K562 (cell line): ENCODE measurements at regions not wholly inside any gene's neighbourhood (a gene's known extent, or its start where the extent isn't known, plus 50 kb on each side); places are given as distances from the start of the nearest gene placed in this dataset.

Source experiments
- ATAC-seq: fragments of 200-7000 bp; cut with Tn5 transposase; 3 replicates; pipeline ENCODE4 v1.9.1; 2020; ENCODE audit warnings: moderate library complexity
- BruUV-seq: library from RNA; stranded (reverse); fragments of 400-500 nt; replicated peaks from 2 replicates; lab custom pipeline; 2021; lab: Mats Ljungman, UMichigan
- CTCF ChIA-PET: fragments of 300-600 bp; formaldehyde crosslinking; extraction: SDS; loops from one replicate; lab custom pipeline; 2021; ENCODE audit warnings: low intra/inter-chr PET ratio; lab: Yijun Ruan, JAX
- POLR2A ChIA-PET: fragments of 300-600, 350-650 bp; sonication (Branson Sonifier 250); formaldehyde crosslinking; extraction: SDS; loops from one replicate; lab custom pipeline; 2021; ENCODE audit warnings: antibody characterized with exemption, inconsistent platforms; lab: Yijun Ruan, JAX
- DNase-seq, 4 experiments: peaks; one replicate each; pipeline versions ENCODE4 v3.0.0 to v3.0.0-alpha.2; 2011 to 2018; ENCODE audit warnings: low spot score in 3 of 4, mixed read lengths in 3 of 4; ENCODE audit errors: extremely low read depth in 1 of 4
- FAIRE-seq: peaks from 2 replicates; lab custom pipeline; 2011; peaks lifted over from hg19 to GRCh38; lab: Jason Lieb, UNC
- H2AFZ ChIP-seq: 2 replicates; pipeline ENCODE4 v1.6.0; 2011; ENCODE audit warnings: low read depth, low read length, control low read depth, inconsistent platforms
- H3K27ac ChIP-seq: fragments of 200-600 bp; 3 replicates; pipeline ENCODE4 v1.8.0; 2011; ENCODE audit warnings: low read depth, mild to moderate bottlenecking, control low read depth, inconsistent platforms, low read length, moderate library complexity, mixed read lengths; ENCODE audit errors: extremely low read depth
- H3K27me3 ChIP-seq, 2 experiments: fragments of 300-600 bp in 1 of 2; 2 replicates in 1 of 2; 3 replicates in 1 of 2; pipeline versions ENCODE4 v1.6.0 to v1.8.0; 2011; ENCODE audit warnings: inconsistent platforms in 2 of 2, low read length in 2 of 2, mild to moderate bottlenecking in 1 of 2, mixed read lengths in 1 of 2, moderate library complexity in 1 of 2; ENCODE audit not compliant: control insufficient read depth in 2 of 2, insufficient read depth in 2 of 2
- H3K36me3 ChIP-seq: fragments of 300-600 bp; 3 replicates; pipeline ENCODE4 v1.8.0; 2011; ENCODE audit warnings: mild to moderate bottlenecking, low read length, inconsistent platforms; ENCODE audit not compliant: control insufficient read depth, insufficient read depth
- H3K4me1 ChIP-seq, 2 experiments: fragments of 200-600 bp in 1 of 2; replicated peaks in 1 of 2; 2 replicates in 1 of 2; 3 replicates in 1 of 2; pipeline versions ENCODE4 v1.5.1 to v1.8.0; 2011; ENCODE audit warnings: inconsistent platforms in 2 of 2, low read length in 2 of 2, mild to moderate bottlenecking in 1 of 2, mixed read lengths in 1 of 2, moderate library complexity in 1 of 2; ENCODE audit not compliant: control insufficient read depth in 2 of 2, insufficient read depth in 2 of 2
- H3K4me2 ChIP-seq: 2 replicates; pipeline ENCODE4 v1.6.1; 2011; ENCODE audit warnings: low read length, control low read depth, inconsistent platforms, mixed read lengths; ENCODE audit not compliant: insufficient read depth
- H3K4me3 ChIP-seq: fragments of 200-600 bp; sonication (generic), shearing (Covaris generic); 2 replicates; pipeline ENCODE4 v1.5.1; 2016; ENCODE audit warnings: control low read depth, inconsistent platforms
- H3K79me2 ChIP-seq: fragments of 200-600 bp; 3 replicates; pipeline ENCODE4 v1.8.0; 2011; ENCODE audit warnings: low read length, inconsistent platforms; ENCODE audit not compliant: control insufficient read depth, insufficient read depth
- H3K9ac ChIP-seq, 2 experiments: 2 replicates each; pipeline versions ENCODE4 v1.6.0 to v1.6.1; 2011; ENCODE audit warnings: low read depth in 2 of 2, low read length in 2 of 2, control low read depth in 1 of 2, inconsistent platforms in 1 of 2, mild to moderate bottlenecking in 1 of 2, mixed read lengths in 1 of 2; ENCODE audit not compliant: insufficient read depth in 1 of 2
- H3K9me1 ChIP-seq: one replicate; pipeline ENCODE4 v1.6.0; 2011; ENCODE audit warnings: inconsistent platforms, mild to moderate bottlenecking, low read length, moderate library complexity; ENCODE audit not compliant: control insufficient read depth, insufficient read depth
- H3K9me3 ChIP-seq: replicated peaks from 2 replicates; pipeline ENCODE4 v1.5.1; 2011; ENCODE audit warnings: low read depth, low read length, inconsistent platforms; ENCODE audit not compliant: control insufficient read depth, insufficient read depth
- H4K20me1 ChIP-seq: replicated peaks from 2 replicates; pipeline ENCODE4 v1.6.1; 2011; ENCODE audit warnings: low read length, inconsistent platforms, mixed read lengths; ENCODE audit not compliant: control insufficient read depth, insufficient read depth
- CEBPG ChIP-seq, 3 experiments: fragments of 200-800 bp in 1 of 3; sonication (Bioruptor generic) in 1 of 3; sonication (generic) in 1 of 3; formaldehyde crosslinking in 1 of 3; IDR thresholded peaks in 2 of 3; conservative IDR thresholded peaks in 1 of 3; 2 replicates each; pipeline versions ENCODE4 v1.6.1 to v1.8.0; 2016 to 2022; ENCODE audit warnings: missing compliant biosample characterization in 2 of 3, missing genetic modification characterization in 2 of 3, mild to moderate bottlenecking in 1 of 3, missing genetic modification reagents in 1 of 3
- ELF4 ChIP-seq: fragments of 450-650 bp; formaldehyde crosslinking; IDR thresholded peaks from 2 replicates; pipeline ENCODE4 v1.4.0; 2022; ENCODE audit warnings: missing genetic modification characterization
- ELK1 ChIP-seq: sonication (generic); formaldehyde crosslinking; IDR thresholded peaks from 2 replicates; pipeline ENCODE4 v1.8.1; 2022; ENCODE audit warnings: missing genetic modification reagents
- KLF10 ChIP-seq: fragments of 250-450 bp; sonication (Bioruptor Pico); IDR thresholded peaks from 2 replicates; pipeline ENCODE4 v1.6.1; 2021; ENCODE audit warnings: matching md5 sums
- NFIX ChIP-seq: fragments of 250-450 bp; sonication (Bioruptor Pico); IDR thresholded peaks from 2 replicates; pipeline ENCODE4 v1.4.0; 2020; ENCODE audit warnings: low read depth, mild to moderate bottlenecking, moderate library complexity
- NUFIP1 ChIP-seq: fragments of 450-650 bp; IDR thresholded peaks from 2 replicates; pipeline ENCODE4 v1.6.1; 2018; ENCODE audit not compliant: partially characterized antibody
- PTBP1 ChIP-seq: fragments of 200-400 bp; formaldehyde crosslinking; IDR thresholded peaks from 2 replicates; pipeline ENCODE4 v1.6.1; 2017; ENCODE audit warnings: low read depth, low read length
- SFPQ ChIP-seq: fragments of 200-400 bp; formaldehyde crosslinking; IDR thresholded peaks from 2 replicates; pipeline ENCODE4 v1.6.1; 2017; ENCODE audit warnings: mild to moderate bottlenecking, low read depth, low read length, moderate library complexity
- STAT5B ChIP-seq: fragments of 250-450 bp; sonication (Bioruptor Pico); IDR thresholded peaks from 2 replicates; pipeline ENCODE4 v1.8.0; 2021; ENCODE audit warnings: mild to moderate bottlenecking, inconsistent platforms
- ZFP36 ChIP-seq: fragments of 150-350 bp; IDR thresholded peaks from 2 replicates; pipeline ENCODE4 v1.6.1; 2018; ENCODE audit warnings: low read length, low read depth; ENCODE audit not compliant: partially characterized antibody
- WGBS: fragments of 100-300 bp; shearing (Covaris generic); methylation state at CpG from one replicate; pipeline ENCODE4 v1.1.6; 2016; ENCODE audit warnings: low coverage, mixed read lengths; ENCODE audit not compliant: insufficient coverage; ENCODE audit errors: missing lambda C conversion rate; 5-methylcytosine and 5-hydroxymethylcytosine counted together
- in situ Hi-C: fragments of 300-500 bp; cut with MboI; formaldehyde crosslinking; loops from 4 replicates; pipeline ENCODE4 v1.15.0; 2018; ENCODE audit warnings: inconsistent platforms, mixed read lengths
- intact Hi-C: fragments of 100-400 bp; cut with micrococcal nuclease; formaldehyde crosslinking; loops from 2 replicates; pipeline ENCODE4 v1.14.2; 2022
- TF ChIP-seq, protein P1 (sequence below), 2 experiments: IDR thresholded peaks in 1 of 2; conservative IDR thresholded peaks in 1 of 2; 2 replicates each; pipeline ENCODE4 v1.6.1; 2016; ENCODE audit warnings: low read depth in 2 of 2, mild to moderate bottlenecking in 1 of 2, missing compliant biosample characterization in 1 of 2, missing genetic modification characterization in 1 of 2, moderate library complexity in 1 of 2
- TF ChIP-seq, protein P2 (sequence below): sonication (generic); formaldehyde crosslinking; IDR thresholded peaks from 2 replicates; pipeline ENCODE4 v1.8.1; 2023; ENCODE audit warnings: mild to moderate bottlenecking, missing genetic modification reagents, moderate library complexity
- TF ChIP-seq, protein P3 (sequence below): fragments of 250-450 bp; sonication (Bioruptor Pico); IDR thresholded peaks from 2 replicates; pipeline ENCODE4 v1.4.0; 2020; ENCODE audit warnings: borderline replicate concordance

DNA sequence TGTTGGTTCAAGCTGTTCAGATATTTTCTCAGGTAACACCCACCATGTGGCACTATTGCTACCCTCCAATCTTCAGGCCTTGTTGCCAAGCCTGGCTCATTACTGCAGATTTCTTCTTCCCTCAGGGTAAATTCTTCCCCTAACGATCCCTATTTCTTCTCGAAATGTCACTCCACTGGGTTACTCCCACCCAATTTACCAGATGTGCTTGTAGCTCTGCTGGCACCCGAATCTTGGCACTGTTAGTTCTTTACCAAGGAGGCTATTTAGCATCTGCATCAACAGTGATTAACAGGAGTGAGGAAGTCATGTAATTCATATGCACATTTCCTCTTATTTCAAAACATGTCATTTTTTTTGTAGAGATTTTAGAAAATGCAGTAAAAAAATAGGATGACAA is 217.1 kb upstream of the CYRIA start:
- H3K9me1 ChIP-seq: no peaks in the 10 kb centered on the region
- no peaks in the 10 kb centered on the region for H3K27me3 ChIP-seq
- no peak overlapping the region for H3K9ac ChIP-seq
- no TSS peak for BruUV-seq
- in situ Hi-C loops (no loop called here), intact Hi-C loops (no loop called here)
- no peaks in the 10 kb centered on the region for H3K4me1 ChIP-seq
- DNase-seq (no peak), ATAC-seq (no peak), FAIRE-seq (no peak)
- POLR2A ChIA-PET: interaction anchor here (0.6 kb wide), 1 partner anchor 579 kb away, joined by 3 read pairs; no protein-coding TSS in a partner anchor
- H2AFZ ChIP-seq: no peak overlapping the region
- no peak overlapping the region for H3K27ac ChIP-seq
- no peaks in the 10 kb centered on the region for H4K20me1 ChIP-seq
- WGBS: 0% methylated on average over 3 of the region's 3 CpGs
- no peaks in the 10 kb centered on the region for H3K36me3 ChIP-seq
- CTCF ChIA-PET: no interaction called here
- H3K4me2 ChIP-seq: no peak overlapping the region
- no peaks in the 10 kb centered on the region for H3K9me3 ChIP-seq
- H3K79me2 ChIP-seq: no peaks in the 10 kb centered on the region
- H3K4me3 ChIP-seq: no peak overlapping the region
- TF ChIP-seq, protein P1, sequence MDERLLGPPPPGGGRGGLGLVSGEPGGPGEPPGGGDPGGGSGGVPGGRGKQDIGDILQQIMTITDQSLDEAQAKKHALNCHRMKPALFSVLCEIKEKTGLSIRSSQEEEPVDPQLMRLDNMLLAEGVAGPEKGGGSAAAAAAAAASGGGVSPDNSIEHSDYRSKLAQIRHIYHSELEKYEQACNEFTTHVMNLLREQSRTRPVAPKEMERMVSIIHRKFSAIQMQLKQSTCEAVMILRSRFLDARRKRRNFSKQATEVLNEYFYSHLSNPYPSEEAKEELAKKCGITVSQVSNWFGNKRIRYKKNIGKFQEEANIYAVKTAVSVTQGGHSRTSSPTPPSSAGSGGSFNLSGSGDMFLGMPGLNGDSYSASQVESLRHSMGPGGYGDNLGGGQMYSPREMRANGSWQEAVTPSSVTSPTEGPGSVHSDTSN (CRISPR knock-in tag; IDR thresholded peaks at IDR 0.05; ENCODE audit: low read depth): no peak
- TF ChIP-seq, protein P1 (tag; conservative IDR thresholded peaks at IDR 0.05; ENCODE audit: low read depth): no peak
- TF ChIP-seq NFIX (CRISPR knock-in tag): no peak
- no peak for TF ChIP-seq KLF10 (CRISPR knock-in tag)
- TF ChIP-seq, protein P2, sequence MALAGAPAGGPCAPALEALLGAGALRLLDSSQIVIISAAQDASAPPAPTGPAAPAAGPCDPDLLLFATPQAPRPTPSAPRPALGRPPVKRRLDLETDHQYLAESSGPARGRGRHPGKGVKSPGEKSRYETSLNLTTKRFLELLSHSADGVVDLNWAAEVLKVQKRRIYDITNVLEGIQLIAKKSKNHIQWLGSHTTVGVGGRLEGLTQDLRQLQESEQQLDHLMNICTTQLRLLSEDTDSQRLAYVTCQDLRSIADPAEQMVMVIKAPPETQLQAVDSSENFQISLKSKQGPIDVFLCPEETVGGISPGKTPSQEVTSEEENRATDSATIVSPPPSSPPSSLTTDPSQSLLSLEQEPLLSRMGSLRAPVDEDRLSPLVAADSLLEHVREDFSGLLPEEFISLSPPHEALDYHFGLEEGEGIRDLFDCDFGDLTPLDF (CRISPR knock-in tag): no peak
- no peak for TF ChIP-seq ELF4 (CRISPR knock-in tag)
- no peak for TF ChIP-seq CEBPG (CRISPR knock-in tag; IDR thresholded peaks at IDR 0.05)
- no peak for TF ChIP-seq CEBPG (tag; conservative IDR thresholded peaks at IDR 0.05 in 1 of 2, IDR thresholded peaks at IDR 0.05 in 1 of 2)
- no peak for TF ChIP-seq NUFIP1
- TF ChIP-seq PTBP1: no peak
- no peak for TF ChIP-seq STAT5B (CRISPR knock-in tag)
- no peak for TF ChIP-seq ZFP36
- TF ChIP-seq ELK1: no peak
- TF ChIP-seq, protein P3, sequence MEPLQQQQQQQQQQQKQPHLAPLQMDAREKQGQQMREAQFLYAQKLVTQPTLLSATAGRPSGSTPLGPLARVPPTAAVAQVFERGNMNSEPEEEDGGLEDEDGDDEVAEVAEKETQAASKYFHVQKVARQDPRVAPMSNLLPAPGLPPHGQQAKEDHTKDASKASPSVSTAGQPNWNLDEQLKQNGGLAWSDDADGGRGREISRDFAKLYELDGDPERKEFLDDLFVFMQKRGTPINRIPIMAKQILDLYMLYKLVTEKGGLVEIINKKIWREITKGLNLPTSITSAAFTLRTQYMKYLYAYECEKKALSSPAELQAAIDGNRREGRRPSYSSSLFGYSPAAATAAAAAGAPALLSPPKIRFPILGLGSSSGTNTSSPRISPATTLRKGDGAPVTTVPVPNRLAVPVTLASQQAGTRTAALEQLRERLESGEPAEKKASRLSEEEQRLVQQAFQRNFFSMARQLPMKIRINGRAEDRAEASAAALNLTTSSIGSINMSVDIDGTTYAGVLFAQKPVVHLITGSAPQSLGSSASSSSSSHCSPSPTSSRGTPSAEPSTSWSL (CRISPR knock-in tag): no peak
- no peak for TF ChIP-seq SFPQ
